Neuronal stem cell (in vitro differentiated cells): ENCODE measurements at regions not wholly inside any gene's neighbourhood (a gene's known extent, or its start where the extent isn't known, plus 50 kb on each side); places are given as distances from the start of the nearest gene placed in this dataset.

Experiments used
- DNase-seq: peaks from one replicate; pipeline ENCODE4 v3.0.0-alpha.2; 2013; ENCODE audit warnings: low spot score
- H2AFZ ChIP-seq: one replicate; pipeline ENCODE4 v1.6.1; 2013; ENCODE audit warnings: mild to moderate bottlenecking, low read length, inconsistent platforms
- H2AK5ac ChIP-seq: 2 replicates; pipeline ENCODE4 v1.6.1; 2013; ENCODE audit warnings: low read depth, mild to moderate bottlenecking, inconsistent platforms, low read length, moderate library complexity, mixed read lengths
- H2BK120ac ChIP-seq: 2 replicates; pipeline ENCODE4 v1.6.1; 2013; ENCODE audit warnings: low read depth, mild to moderate bottlenecking, inconsistent platforms, low read length, moderate library complexity, mixed read lengths
- H2BK12ac ChIP-seq: one replicate; pipeline ENCODE4 v1.6.1; 2013; ENCODE audit warnings: low read length, inconsistent platforms
- H2BK15ac ChIP-seq: 2 replicates; pipeline ENCODE4 v1.6.1; 2013; ENCODE audit warnings: mild to moderate bottlenecking, low read length, inconsistent platforms, mixed read lengths
- H2BK5ac ChIP-seq: one replicate; pipeline ENCODE4 v1.6.1; 2013; ENCODE audit warnings: inconsistent platforms, mild to moderate bottlenecking, low read length, moderate library complexity
- H3K14ac ChIP-seq: one replicate; pipeline ENCODE4 v1.6.1; 2013; ENCODE audit warnings: low read length, inconsistent platforms
- H3K18ac ChIP-seq: 2 replicates; pipeline ENCODE4 v1.6.1; 2013; ENCODE audit warnings: low read length, inconsistent platforms
- H3K23ac ChIP-seq: 2 replicates; pipeline ENCODE4 v1.6.1; 2013; ENCODE audit warnings: low read depth, mild to moderate bottlenecking, mixed read lengths, low read length, inconsistent platforms; ENCODE audit not compliant: poor library complexity
- H3K27ac ChIP-seq: replicated peaks from 3 replicates; pipeline ENCODE4 v1.5.1; 2013; ENCODE audit warnings: low read length, inconsistent platforms
- H3K27me3 ChIP-seq, 3 experiments: 2 replicates each; pipeline ENCODE4 v1.6.1; 2013; ENCODE audit warnings: low read length in 3 of 3, mild to moderate bottlenecking in 2 of 3, inconsistent platforms in 1 of 3, low read depth in 1 of 3, mixed read lengths in 1 of 3, moderate library complexity in 1 of 3; ENCODE audit not compliant: control insufficient read depth in 3 of 3, insufficient read depth in 3 of 3
- H3K36me3 ChIP-seq, 2 donors: replicated peaks in 1 of 2; 2 replicates each; pipeline ENCODE4 v1.6.1; 2013; ENCODE audit warnings: low read length in 2 of 2; ENCODE audit not compliant: control insufficient read depth in 2 of 2, insufficient read depth in 2 of 2
- H3K4ac ChIP-seq: 2 replicates; pipeline ENCODE4 v1.6.1; 2013; ENCODE audit warnings: inconsistent platforms, mild to moderate bottlenecking, low read length, moderate library complexity
- H3K4me1 ChIP-seq, 2 donors: 1 replicate in 1 of 2; 2 replicates in 1 of 2; pipeline ENCODE4 v1.6.1; 2013; ENCODE audit warnings: low read length in 2 of 2, low read depth in 1 of 2; ENCODE audit not compliant: control insufficient read depth in 2 of 2, insufficient read depth in 1 of 2
- H3K4me2 ChIP-seq: one replicate; pipeline ENCODE4 v1.6.1; 2013; ENCODE audit warnings: mild to moderate bottlenecking, low read length, inconsistent platforms; ENCODE audit not compliant: insufficient read depth, poor library complexity, severe bottlenecking
- H3K4me3 ChIP-seq, 2 donors: 2 replicates each; pipeline ENCODE4 v1.5.1; 2013; ENCODE audit warnings: low read length in 2 of 2, mild to moderate bottlenecking in 2 of 2, inconsistent platforms in 1 of 2, moderate library complexity in 1 of 2
- H3K79me1 ChIP-seq: one replicate; pipeline ENCODE4 v1.6.1; 2013; ENCODE audit warnings: low read depth, mild to moderate bottlenecking, inconsistent platforms, low read length, moderate library complexity
- H3K9ac ChIP-seq: one replicate; pipeline ENCODE4 v1.6.1; 2013; ENCODE audit warnings: mild to moderate bottlenecking, low read depth, low read length, inconsistent platforms; ENCODE audit not compliant: poor library complexity
- H3K9me3 ChIP-seq, 2 donors: replicated peaks in 1 of 2; 2 replicates each; pipeline versions ENCODE3 to v1.6.1; 2013; ENCODE audit warnings: low read length in 2 of 2, mild to moderate bottlenecking in 2 of 2, inconsistent platforms in 1 of 2, low read depth in 1 of 2, mixed read lengths in 1 of 2, moderate library complexity in 1 of 2; ENCODE audit not compliant: control insufficient read depth in 2 of 2, insufficient read depth in 1 of 2
- H4K8ac ChIP-seq: one replicate; pipeline ENCODE4 v1.6.1; 2013; ENCODE audit warnings: low read depth, mild to moderate bottlenecking, inconsistent platforms, low read length, moderate library complexity
- H4K91ac ChIP-seq: one replicate; pipeline ENCODE4 v1.6.1; 2013; ENCODE audit warnings: low read length, low read depth, mild to moderate bottlenecking, inconsistent platforms; ENCODE audit not compliant: poor library complexity
- WGBS, 2 donors: extraction: QIAGEN DNeasy Blood & Tissue Kit; methylation state at CpG; one replicate each; pipeline ENCODE4 v1.1.7; 2013; ENCODE audit warnings: missing lambda C conversion rate in 2 of 2, mixed read lengths in 1 of 2; ENCODE audit not compliant: insufficient read length in 2 of 2, insufficient replicate concordance in 1 of 2; ENCODE audit errors: extremely low coverage in 2 of 2; 5-methylcytosine and 5-hydroxymethylcytosine counted together

GRCh38 chr7:33697616-33698015, 207.7 kb upstream of the BMPER start:
- Histone ChIP-seq H3K4me2 (no peak overlapping the region), H3K79me1 (no peaks in the 10 kb centered on the region), H3K4ac (no peak overlapping the region), H3K27ac (no peak overlapping the region), H2AK5ac (no peak overlapping the region), H2BK15ac (no peak overlapping the region), H3K18ac (no peak overlapping the region), H2BK12ac (no peak overlapping the region), H3K27me3 (no peaks in the 10 kb centered on the region), H2BK5ac (no peak overlapping the region), H3K4me3 (no peak overlapping the region), H2AFZ (no peak overlapping the region), H2BK120ac (no peak overlapping the region), H4K91ac (no peak overlapping the region), H4K8ac (no peak overlapping the region), H3K23ac (no peak overlapping the region), H3K36me3 (no peaks in the 10 kb centered on the region), H3K14ac (no peak overlapping the region), H3K9ac (no peak overlapping the region), H3K4me1 (peaks cover 2 to 4% of the 10 kb centered on the region in 2 donors), H3K9me3 (peaks cover 4 to 6% of the 10 kb centered on the region in 2 donors)
- DNase-seq = no peak
- WGBS, 2 donors = no CpG with 5 or more reads among the region's 3 CpGs

- H3K27ac ChIP-seq = no peak overlapping the region
- no peak overlapping the region for H2AK5ac ChIP-seq
- no peak overlapping the region for H4K8ac ChIP-seq
- H3K4ac ChIP-seq = no peak overlapping the region
- no peak overlapping the region for H2AFZ ChIP-seq
- no peaks in the 10 kb centered on the region for H3K79me1 ChIP-seq
- no CpG with 5 or more reads among the region's 7 CpGs for WGBS, 2 donors
- no peak for DNase-seq
- no peak overlapping the region for H3K14ac ChIP-seq
- H2BK12ac ChIP-seq = no peak overlapping the region
- no peak overlapping the region for H4K91ac ChIP-seq
- H3K9ac ChIP-seq = no peak overlapping the region
- H3K23ac ChIP-seq = no peak overlapping the region
- no peak overlapping the region for H2BK15ac ChIP-seq
- H3K18ac ChIP-seq = no peak overlapping the region
- H3K27me3 ChIP-seq = no peaks in the 10 kb centered on the region
- H3K4me3 ChIP-seq = no peak overlapping the region
- no peaks in the 10 kb centered on the region for H3K36me3 ChIP-seq
- H3K4me1 ChIP-seq = peaks cover 2 to 4% of the 10 kb centered on the region in 2 donors
- no peak overlapping the region for H3K4me2 ChIP-seq
- peaks cover 4 to 6% of the 10 kb centered on the region in 2 donors for H3K9me3 ChIP-seq
- H2BK5ac ChIP-seq = no peak overlapping the region
- H2BK120ac ChIP-seq = no peak overlapping the region
Observed at GRCh38 chr7:33698041-33698440, 207.3 kb upstream of the BMPER start.

GRCh38 chr7:33698692-33699128, 206.6 kb upstream of the BMPER start:
- H3K27me3 ChIP-seq = no peaks in the 10 kb centered on the region
- H4K8ac ChIP-seq = no peak overlapping the region
- H3K27ac ChIP-seq = no peak overlapping the region
- H2BK120ac ChIP-seq = no peak overlapping the region
- no peaks in the 10 kb centered on the region for H3K79me1 ChIP-seq
- no peak overlapping the region for H3K9ac ChIP-seq
- H2AK5ac ChIP-seq = no peak overlapping the region
- H3K4me1 ChIP-seq = peaks cover 2 to 4% of the 10 kb centered on the region in 2 donors
- H2BK5ac ChIP-seq = no peak overlapping the region
- no peak overlapping the region for H4K91ac ChIP-seq
- H3K14ac ChIP-seq = no peak overlapping the region
- WGBS, 2 donors = no CpG with 5 or more reads among the region's 6 CpGs
- H3K4ac ChIP-seq = no peak overlapping the region
- no peak overlapping the region for H2BK15ac ChIP-seq
- peaks cover 4 to 6% of the 10 kb centered on the region in 2 donors for H3K9me3 ChIP-seq
- no peak overlapping the region for H3K4me3 ChIP-seq
- H2BK12ac ChIP-seq = no peak overlapping the region
- no peak overlapping the region for H3K4me2 ChIP-seq
- H3K36me3 ChIP-seq = no peaks in the 10 kb centered on the region
- H2AFZ ChIP-seq = peak overlapping the region; percentile 26
- no peak for DNase-seq
- no peak overlapping the region for H3K23ac ChIP-seq
- no peak overlapping the region for H3K18ac ChIP-seq

- no peak overlapping the region for H3K27ac ChIP-seq
- DNase-seq = no peak
Observed at GRCh38 chr7:33700001-33700899, 205.1 kb upstream of the BMPER start.

More at GRCh38 chr7:33700001-33700899, 205.1 kb upstream of the BMPER start:
- no peak overlapping the region for H3K14ac ChIP-seq
- no peaks in the 10 kb centered on the region for H3K27me3 ChIP-seq
- H3K4me3 ChIP-seq = no peak overlapping the region
- peaks cover 2 to 5% of the 10 kb centered on the region in 2 donors for H3K4me1 ChIP-seq
- H2BK120ac ChIP-seq = no peak overlapping the region
- no peak overlapping the region for H4K91ac ChIP-seq
- H3K9me3 ChIP-seq = peaks cover 4 to 6% of the 10 kb centered on the region in 2 donors
- no peak overlapping the region for H2BK5ac ChIP-seq
- H3K36me3 ChIP-seq = no peaks in the 10 kb centered on the region
- H2AK5ac ChIP-seq = no peak overlapping the region
- no peak overlapping the region for H2BK12ac ChIP-seq
- WGBS, 2 donors = no CpG with 5 or more reads among the region's 11 CpGs
- H3K79me1 ChIP-seq = no peaks in the 10 kb centered on the region
- no peak overlapping the region for H3K23ac ChIP-seq
- no peak overlapping the region for H4K8ac ChIP-seq
- H3K18ac ChIP-seq = no peak overlapping the region
- no peak overlapping the region for H2BK15ac ChIP-seq
- no peak overlapping the region for H2AFZ ChIP-seq
- H3K4ac ChIP-seq = no peak overlapping the region
- H3K9ac ChIP-seq = no peak overlapping the region
- H3K4me2 ChIP-seq = no peak overlapping the region
